ENCODE measurements at regions not wholly inside any gene's neighbourhood (a gene's known extent, or its start where the extent isn't known, plus 50 kb on each side); places are given as distances from the start of the nearest gene placed in this dataset.
"Not testable (repeated sequence)": the region's sequence is repeated elsewhere in the genome, so short reads cannot be mapped to it uniquely, and the experiment has no call there.

DNA sequence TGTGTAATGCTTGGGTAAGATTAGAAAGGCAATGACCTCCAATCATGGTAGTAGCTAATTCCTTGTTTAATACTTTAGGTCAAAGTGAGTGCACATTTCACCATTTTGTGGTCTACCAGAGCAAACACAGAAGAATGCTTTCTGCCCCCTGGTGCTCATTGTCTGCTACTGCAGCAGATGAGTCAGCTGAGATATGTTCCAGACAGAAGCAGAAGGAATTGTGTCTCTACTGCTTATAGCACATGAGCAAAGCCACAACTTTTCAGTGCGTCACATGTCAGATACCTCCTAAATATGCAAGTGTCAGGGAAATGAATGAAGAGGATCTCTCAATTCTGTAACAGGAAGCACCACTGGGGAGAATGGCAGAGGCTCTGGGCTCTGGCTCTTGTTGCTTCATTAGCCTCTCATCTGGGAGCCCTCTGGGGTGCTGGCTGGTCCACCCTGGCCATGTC, 308.9 kb downstream of the ALDH8A1 start:
- peak; percentile 74 to 85 for DNase-seq (ENCODE audit: low read depth in 2 of 2)

DNA sequence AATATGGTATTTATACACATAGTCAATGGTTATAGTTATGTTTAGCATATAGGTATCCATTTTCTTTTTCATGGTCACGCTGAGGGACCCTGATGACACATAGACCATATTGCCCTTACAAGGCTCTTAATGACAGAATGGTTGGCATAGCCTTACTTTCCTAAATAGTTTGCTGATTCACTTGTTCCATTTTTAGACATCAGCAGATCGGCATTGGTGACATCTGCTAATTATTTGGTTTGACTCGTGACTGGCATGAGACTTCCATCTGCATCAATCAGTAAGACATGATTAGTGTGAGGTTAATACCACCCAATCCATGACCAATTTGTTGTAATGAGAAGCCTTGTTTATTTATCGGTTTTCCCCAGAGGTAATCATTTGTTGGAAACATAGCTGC, 309.7 kb downstream of the ALDH8A1 start:
- DNase-seq (ENCODE audit: low read depth in 2 of 2) = no peak

DNA sequence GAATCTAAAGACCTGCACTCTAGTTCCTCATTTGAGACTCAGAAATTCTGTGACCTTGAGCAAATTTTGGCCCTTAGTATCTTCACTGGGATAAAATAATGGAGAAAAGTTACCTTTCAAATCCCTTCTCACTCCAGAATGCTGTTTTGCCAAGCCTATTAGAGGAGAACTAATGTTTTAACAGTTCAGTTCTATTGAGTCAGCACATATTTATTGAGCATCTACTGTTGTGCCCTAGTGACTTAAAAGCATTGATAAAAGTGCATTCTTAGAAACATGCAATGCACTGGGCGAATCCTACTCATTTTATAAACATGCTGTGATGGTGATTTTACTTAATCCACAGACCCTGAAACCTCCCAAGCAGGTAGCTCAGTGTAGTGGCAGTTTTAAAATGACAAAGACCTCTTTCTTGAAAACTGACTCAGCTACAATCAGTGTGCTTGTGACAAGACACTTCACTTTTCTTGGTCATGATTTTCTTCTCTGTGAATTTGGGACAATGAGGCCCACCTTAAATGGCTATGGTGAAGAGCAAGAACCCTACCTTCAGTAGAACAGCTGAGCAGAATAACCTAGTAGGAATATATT, 312.0 kb downstream of the ALDH8A1 start:
- no peak for DNase-seq (ENCODE audit: low read depth in 2 of 2)

DNA sequence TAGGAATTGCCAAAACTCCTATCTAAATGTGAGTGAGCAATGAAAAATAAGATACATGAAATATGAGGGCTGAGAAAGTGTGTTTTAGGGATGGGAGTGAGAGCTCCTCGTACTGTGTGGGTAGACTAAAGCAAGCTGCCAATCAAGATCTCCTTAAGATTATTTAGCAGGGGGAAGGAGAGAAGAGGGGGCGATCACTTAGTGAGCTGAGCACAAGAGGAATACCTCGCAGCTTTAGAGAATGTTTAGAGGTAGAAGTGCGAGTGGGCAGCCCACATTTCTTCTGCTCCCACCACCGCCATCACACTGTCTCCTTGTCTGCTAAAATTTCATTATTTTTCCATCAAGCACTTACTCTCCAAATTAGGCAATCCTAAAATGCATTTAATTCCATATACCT, 312.6 kb downstream of the ALDH8A1 start:
- DNase-seq (ENCODE audit: low read depth in 2 of 2) = no peak

DNA sequence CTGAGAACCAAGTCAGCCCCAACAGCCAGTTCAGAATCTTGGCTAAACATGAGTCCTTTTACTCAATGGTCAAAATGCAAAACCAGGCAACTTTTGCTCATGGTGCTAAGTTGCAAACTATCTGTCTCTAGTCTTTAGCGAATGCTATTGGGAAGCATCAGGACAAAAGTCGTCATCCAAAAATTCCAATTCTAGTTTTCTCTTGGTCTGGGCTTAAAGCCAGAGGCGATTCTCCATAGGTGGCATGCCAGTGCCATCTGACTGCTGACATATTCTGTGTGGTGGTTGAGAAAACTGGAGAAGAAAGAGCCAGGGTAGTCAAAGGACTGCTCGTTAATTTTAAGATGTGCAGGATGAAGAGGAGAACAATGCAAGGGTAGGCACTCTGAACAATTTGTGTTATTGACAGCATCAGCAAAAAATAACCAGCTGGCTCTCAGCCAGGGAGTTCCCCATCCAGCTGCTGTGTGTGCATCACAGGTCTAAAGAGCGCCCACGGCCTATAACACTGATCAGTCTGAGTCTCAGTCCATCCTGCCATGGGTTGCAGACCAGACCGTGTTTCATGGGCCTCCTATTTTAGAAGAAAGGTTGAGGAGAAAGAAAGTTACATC, 313.6 kb downstream of the ALDH8A1 start:
- peak; percentile 52 to 71 for DNase-seq (ENCODE audit: low read depth in 2 of 2)

DNA sequence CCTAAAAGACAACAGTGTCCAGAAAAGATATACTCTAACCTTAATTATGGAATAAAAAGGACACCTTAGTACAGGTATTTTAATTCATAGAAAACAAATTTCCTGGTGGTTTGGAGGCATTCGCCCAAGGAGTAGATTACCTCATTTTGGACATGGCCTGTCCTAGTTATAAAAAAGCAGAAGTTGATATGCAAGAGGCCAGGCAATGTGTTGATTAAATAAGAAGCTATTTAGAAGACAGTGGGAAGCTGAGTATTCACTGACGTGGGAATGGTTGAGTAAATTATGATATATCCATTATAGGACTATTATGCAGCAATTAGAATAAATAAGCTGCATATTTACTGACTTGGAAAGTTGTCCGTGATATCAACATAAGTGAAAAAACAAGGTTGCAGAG, 314.9 kb downstream of the ALDH8A1 start:
- DNase-seq (ENCODE audit: low read depth in 2 of 2) = no peak

DNA sequence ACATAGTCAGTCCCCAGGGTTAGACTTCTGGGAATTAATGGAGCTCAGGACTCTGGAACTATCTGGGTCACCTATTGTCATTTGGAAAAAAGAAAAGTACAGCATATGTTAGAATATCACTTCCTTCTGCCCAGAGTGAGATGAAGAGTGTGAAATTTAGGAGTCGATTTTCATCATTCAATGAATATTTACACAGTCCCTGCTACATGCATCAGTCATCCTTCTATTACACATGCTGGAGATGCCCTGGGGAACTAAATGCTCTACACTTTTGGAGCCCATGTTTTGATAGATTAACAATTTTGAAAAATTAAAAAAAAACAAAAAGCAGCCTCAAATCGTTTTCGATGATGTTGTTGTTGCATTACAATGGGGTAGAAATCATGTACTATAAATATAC, 315.4 kb downstream of the ALDH8A1 start:
- no peak for DNase-seq (ENCODE audit: low read depth in 2 of 2)

DNA sequence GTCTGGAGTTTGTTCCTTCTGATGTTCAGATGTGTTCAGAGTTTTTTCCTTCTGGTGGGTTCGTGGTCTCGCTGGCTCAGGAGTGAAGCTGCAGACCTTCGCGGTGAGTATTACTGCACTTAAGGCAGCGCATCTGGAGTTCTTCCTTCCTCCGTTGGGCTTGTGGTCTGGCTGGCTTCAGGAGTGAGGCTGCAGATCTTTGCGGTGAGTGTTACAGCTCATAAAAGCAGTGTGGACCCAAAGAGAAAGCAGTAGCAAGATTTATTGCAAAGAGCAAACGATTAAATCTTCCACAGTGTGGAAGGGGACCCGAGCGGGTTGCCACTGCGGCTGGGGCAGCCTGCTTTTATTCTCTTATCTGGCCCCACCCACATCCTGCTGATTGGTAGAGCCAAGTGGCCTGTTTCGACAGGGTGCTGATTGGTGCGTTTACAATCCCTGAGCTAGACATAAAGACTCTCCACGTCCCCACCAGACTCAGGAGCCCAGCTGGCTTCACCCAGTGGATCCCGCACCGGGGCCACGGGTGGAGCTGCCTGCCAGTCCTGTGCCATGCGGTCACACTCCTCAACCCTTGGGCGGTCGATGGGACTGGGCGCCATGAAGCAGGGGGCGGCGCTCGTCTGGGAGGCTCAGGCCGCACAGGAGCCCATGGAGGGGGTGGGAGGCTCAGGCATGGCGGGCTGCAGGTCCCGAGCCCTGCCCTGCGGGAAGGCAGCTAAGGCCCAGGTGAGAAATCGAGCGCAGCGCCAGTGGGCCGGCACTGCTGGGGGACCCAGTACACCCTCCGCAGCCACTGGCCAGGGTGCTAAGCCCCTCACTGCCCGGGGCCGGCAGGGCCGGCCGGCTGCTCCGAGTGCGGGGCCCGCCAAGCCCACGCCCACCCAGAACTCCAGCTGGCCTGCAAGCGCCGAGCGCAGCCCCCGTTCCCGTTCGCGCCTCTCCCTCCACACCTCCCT, 315.3 kb upstream of the SGK1 start:
- not testable (repeated sequence) for DNase-seq (ENCODE audit: low read depth in 2 of 2)

DNA sequence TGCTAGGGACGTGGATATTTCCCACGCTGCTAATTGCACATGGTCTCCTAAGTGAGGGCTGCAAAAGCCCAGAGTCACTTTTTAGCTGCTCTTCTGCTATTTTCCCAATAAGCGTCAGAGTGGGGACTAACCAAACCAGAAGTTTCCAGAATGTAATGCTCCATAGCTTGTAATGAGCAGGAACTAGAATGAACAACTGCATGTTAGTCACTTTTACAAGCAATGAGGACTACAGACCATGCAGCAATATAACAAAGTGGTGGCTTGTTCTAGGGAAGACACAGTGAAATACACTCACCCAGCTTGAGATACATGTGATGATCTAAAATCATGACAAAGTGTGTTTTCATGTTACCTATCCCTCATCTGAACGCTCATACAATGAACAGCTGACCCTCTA, 314.1 kb upstream of the SGK1 start:
- no peak for DNase-seq (ENCODE audit: low read depth in 2 of 2)

DNA sequence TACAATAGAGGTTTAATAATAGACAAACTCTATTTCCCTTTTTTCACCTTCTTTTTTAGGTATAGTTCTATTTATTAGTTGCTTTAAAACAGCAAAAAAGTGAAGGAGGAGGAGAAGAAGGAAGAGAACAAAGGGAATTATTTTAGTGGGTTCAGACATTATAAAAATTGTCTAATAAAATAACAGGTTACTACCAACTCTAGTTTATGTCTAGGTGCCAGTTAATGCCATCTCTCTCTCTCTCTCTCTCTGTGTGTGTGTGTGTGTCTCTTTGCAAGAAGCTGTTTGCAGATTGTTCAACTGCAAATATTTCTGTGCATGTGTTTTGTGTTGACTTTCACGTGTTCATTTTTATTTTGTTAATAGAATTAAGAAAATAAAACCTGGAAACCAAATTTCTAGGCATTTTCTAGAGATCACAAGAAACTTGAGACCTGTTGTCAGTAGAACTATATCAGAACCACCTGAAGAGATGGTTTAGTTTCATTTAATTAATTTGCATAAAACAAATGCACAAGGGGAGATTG, 313.5 kb upstream of the SGK1 start:
- DNase-seq (ENCODE audit: low read depth in 2 of 2) = no peak

DNA sequence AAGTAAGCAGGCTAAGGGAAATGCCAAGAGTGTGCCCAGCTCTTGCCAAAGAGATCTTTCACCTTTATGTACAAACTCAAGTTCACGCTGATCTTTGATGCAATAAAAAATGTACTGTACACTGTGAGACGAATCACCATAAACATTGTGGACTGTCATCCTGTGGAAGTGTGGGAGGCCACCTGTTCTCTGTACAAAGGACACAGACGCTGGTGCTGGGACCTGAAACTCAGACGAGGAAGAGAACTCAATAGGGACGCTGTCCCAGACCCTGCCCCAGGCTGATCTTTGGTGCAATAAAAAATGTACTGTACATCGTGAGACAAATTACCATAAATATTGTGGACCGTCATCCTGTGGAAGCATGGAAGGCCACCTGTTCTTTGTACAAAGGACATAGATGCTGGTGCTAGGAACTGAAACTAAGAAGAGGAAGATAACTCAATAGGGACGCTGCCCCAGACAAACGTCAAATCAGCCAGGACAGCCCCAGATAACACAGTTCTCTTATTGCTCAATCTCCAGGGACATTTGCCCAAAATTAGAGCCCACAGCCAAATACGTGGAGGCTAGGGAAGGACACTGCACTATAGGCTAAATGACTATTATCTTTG, 312.7 kb upstream of the SGK1 start:
- DNase-seq (ENCODE audit: low read depth in 2 of 2) = no peak

DNA sequence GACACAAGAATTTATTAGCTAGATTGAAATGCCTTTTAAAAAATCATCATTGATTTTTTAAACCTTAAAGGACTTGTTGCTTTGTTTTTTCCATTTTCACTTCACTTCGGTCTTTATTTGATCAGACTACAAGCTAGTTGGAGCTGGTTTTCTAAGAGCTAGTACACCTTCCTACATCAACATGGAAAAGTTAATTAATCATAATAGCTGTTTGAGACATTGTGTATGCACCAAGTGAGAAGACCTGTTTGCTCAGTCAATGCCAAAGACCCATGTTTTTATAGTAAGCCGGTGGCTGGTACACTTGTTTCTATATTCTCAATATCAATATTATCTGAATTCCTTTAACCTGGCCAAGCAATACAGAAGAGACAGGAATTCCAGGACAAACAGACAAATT, 310.2 kb upstream of the SGK1 start:
- DNase-seq (ENCODE audit: low read depth in 2 of 2) = no peak

DNA sequence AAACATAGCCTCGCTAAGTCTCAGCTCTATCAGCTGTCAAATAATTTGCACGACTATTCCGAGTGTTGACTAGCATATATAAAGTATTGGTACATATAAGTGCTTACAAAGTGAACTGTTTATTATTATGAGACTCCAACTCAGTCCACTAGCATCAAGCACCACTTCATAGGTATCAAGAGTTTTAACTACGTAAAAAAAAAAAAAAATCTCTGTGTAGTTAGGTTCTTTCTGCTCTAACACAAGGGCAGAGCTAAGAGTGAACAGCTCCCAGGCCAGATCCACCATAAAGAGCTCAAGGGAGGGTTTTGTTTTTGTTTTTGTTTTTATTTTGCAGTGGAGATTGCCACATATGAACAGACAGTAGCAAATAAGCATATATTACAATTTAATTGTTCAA, 309.8 kb upstream of the SGK1 start:
- no peak for DNase-seq (ENCODE audit: low read depth in 2 of 2)

DNA sequence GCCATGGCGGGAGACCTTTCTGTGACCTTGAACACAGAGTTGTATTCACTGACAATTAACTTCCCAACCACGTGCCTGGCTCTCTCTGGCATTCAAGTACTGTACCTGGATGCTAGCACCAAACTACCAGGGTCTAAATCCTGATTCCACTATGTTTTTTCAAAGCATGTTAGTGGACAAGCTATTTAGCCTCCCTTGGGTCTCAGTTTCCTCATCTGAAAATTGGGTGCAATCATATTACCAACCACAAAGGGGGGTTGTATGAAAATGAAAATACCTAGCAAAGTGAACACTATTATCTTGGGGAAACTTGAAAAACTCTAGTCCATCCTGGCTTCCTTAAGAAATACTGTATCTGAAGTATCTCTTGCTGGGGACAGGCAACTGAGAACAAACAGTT, 308.7 kb upstream of the SGK1 start:
- DNase-seq (ENCODE audit: low read depth in 2 of 2) = no peak

DNA sequence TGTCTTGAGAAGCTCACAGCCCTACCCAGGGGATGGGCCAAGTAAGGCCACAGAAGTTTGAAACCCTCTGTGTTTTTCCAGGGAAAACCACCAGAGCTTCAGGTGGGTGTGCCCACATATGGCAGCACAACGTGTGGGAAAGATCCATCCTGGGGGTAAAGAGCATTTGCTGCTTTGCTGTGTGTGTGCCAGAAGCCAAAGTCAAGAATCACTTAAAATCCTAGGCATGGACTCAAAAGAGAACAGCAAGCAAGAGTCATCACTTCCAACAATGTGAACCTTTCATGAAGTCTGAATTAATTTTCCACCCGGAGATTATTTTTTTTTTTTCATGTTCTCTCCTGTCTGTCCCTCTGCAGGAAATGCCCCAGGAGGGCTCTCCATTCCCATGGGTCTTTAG, 308.2 kb upstream of the SGK1 start:
- no peak for DNase-seq (ENCODE audit: low read depth in 2 of 2)

DNA sequence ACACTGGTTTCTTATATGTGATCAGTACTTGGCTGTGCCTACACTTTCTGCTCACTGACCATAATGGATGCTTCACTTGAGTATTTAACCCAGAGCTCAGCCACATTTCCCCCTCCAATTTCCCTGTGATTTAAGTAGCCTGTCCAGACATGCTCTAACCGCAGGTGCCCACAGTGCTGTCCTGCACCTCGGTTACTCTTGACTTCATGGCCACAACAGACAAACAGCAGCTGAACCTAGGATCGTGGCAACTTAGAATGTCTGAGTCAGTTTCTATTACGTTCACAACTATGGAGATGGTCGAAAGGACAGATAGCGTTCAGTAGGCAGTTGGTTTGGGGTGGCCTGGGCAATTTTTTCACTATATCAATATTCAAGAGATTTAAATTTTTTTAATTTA, 306.9 kb upstream of the SGK1 start:
- no peak for DNase-seq (ENCODE audit: low read depth in 2 of 2)

DNA sequence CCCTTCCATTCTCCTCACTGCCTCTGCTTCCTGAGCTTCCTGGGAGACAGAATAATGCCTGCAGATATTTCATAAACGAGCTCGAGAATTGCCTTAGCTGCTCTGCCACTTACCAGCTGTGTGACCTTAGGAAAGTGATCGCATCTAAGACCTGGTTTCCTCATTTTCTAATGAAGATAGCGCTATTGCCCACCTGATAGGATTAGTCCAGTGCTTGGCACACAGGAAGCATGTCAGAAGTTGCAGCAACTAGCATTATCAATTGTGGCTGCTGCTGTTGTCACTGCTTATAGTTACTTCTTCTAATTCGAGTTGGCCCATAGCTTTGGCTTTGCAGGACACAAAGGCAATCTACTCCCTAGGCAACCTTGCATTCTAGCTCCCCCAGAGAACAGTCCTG, 305.5 kb upstream of the SGK1 start:
- no peak for DNase-seq (ENCODE audit: low read depth in 2 of 2)

DNA sequence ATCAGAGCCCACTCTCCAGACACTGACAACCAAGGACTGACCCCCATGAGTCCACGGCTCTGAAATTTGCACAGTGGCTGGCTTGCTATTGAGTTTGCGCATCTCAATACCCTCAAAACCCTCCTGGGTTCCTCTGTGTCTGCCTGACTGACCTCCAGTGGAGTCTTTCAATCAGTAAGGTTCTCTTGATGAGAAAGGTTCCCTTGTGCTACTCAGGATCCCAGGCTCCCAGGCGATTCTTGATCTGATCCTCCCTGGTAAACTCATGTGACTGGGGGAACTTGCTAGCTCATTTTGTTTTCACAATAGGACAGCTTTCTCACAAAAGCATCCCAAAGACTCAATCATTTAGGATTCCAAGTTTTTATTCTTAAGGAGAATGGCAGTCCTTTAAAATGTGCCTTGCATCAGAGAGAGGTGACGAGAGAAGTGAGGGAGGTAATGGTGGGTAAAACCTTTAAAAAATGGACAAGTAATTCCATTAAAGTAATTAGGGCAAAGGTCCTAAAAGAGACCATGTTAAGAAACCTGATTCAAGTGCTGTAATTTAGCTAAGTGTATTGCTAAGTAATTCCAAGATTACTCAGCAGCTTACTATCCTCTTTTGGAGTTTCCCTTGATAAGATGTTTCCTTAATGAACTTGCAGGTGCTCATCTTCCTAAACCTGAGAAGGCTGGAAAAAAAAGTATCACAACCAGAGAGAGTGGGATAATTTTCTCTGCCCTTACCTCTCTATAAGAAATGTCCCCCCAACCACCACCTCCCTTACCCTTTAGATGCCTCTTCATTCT, 304.7 kb upstream of the SGK1 start:
- DNase-seq (ENCODE audit: low read depth in 2 of 2) = no peak

DNA sequence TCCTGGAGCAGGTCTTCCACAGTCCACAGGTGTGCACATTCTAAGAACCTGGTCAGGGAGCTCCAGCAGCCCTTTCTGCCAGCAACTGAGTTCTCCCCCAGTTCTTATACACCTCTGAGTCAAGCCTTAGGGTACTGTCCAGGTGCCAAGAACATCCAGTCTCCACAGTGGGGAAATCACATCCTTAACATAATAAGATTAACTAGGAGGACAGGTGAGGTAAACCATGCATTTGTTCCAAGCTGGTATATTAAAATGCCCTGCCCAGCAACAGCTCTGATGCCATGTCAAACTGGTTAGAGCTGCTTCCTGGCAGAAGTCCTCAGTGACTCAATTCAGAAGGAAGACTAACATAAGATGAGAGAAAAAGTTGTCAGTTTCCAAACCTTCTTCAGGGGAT, 303.9 kb upstream of the SGK1 start:
- DNase-seq (ENCODE audit: low read depth in 2 of 2) = no peak

DNA sequence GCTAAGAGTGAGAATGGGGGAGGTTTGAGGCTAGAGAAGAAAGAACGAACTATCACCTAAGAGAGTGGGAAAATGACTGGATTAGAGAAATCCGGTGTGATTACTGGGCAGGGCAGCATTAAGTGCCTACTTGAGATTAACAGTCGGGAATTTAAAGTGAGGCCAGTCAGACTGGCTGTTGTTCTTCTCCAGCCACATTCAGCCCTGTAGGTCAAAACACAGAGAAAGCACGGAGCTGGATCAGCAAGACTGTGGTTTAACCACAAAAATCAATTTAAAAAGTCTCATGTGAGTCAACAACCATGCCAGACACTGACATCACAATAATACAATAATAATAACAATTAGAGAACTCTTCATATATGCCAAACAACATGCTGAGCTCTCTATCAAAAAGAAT, 301.9 kb upstream of the SGK1 start:
- DNase-seq (ENCODE audit: low read depth in 2 of 2) = no peak

DNA sequence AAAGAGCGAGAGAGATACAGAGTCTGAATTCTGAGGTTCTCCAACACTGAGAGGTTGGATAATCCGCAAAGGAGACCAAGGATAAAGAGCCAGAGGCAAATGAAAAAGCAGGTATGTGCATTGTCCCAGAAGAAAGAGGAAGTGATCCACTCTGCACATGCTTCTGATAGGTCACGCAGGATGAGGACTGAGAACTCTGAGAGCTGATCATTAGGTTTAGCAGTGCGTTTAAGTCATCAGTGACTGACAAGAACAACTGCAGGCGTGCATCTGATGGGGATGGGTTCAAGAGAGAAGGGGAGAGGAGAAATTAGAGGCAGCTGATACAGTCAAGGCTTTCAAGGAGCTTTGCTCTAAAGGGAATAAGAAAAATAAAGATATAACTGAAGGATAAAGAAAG, 301.2 kb upstream of the SGK1 start:
- no peak for DNase-seq (ENCODE audit: low read depth in 2 of 2)
